ENCODE measurements at regions not wholly inside any gene's neighbourhood (a gene's known extent, or its start where the extent isn't known, plus 50 kb on each side); places are given as distances from the start of the nearest gene placed in this dataset.
"Not testable (repeated sequence)": the region's sequence is repeated elsewhere in the genome, so short reads cannot be mapped to it uniquely, and the experiment has no call there.

GRCh38 chr7:13115855-13116254, 428.4 kb downstream of the ARL4A start:
- TF ChIP-seq BHLHE40 (IDR thresholded peaks at IDR 0.05; ENCODE audit: borderline replicate concordance), result no peak
- no peak for TF ChIP-seq FOXK2 (IDR thresholded peaks at IDR 0.05)
- DNase-seq (ENCODE audit: extremely low spot score), result no peak
- CTCF ChIA-PET, result no interaction called here
- POLR2A ChIA-PET, result interaction anchor here (1.5 kb wide), 1 partner anchor 428 kb away, joined by 5 read pairs; the partner anchor contains the start of gene ARL4A

- ChIA-PET POLR2A (no interaction called here), CTCF (interaction anchor here (1.7 kb wide), 1 partner anchor 430 kb away, joined by 8 read pairs; the partner anchor contains the start of gene ARL4A)
- no peak for TF ChIP-seq CTBP1 (IDR thresholded peaks at IDR 0.05; ENCODE audit: borderline replicate concordance)
- TF ChIP-seq L3MBTL2 (conservative IDR thresholded peaks at IDR 0.05), result no peak
- peak; percentile 8 for DNase-seq (ENCODE audit: extremely low spot score)
These were observed 429.7 kb downstream of the ARL4A start for GRCh38 chr7:13117103-13117502.

- TF ChIP-seq ZNF384 (IDR thresholded peaks at IDR 0.05) (no peak), PKNOX1 (IDR thresholded peaks at IDR 0.05) (no peak), L3MBTL2 (conservative IDR thresholded peaks at IDR 0.05) (no peak), CTBP1 (IDR thresholded peaks at IDR 0.05; ENCODE audit: borderline replicate concordance) (no peak), FOXA1 (IDR thresholded peaks at IDR 0.05) (no peak), SUZ12 (IDR thresholded peaks at IDR 0.05) (no peak), TARDBP (IDR thresholded peaks at IDR 0.05) (no peak), HDGF (IDR thresholded peaks at IDR 0.05; ENCODE audit: borderline replicate concordance) (no peak), FOXK2 (IDR thresholded peaks at IDR 0.05) (no peak), ELF4 (IDR thresholded peaks at IDR 0.05) (no peak), FOXM1 (IDR thresholded peaks at IDR 0.05; ENCODE audit: borderline replicate concordance) (no peak), SP1 (IDR thresholded peaks at IDR 0.05) (no peak), ARNT (IDR thresholded peaks at IDR 0.05) (no peak), LEF1 (IDR thresholded peaks at IDR 0.05; ENCODE audit: borderline replicate concordance) (no peak), NFRKB (IDR thresholded peaks at IDR 0.05) (no peak)
- CTCF ChIA-PET, result interaction anchor here (1.7 kb wide), 1 partner anchor 431 kb away, joined by 8 read pairs; the partner anchor contains the start of gene ARL4A
These were observed 430.2 kb downstream of the ARL4A start for GRCh38 chr7:13117592-13117991.

GRCh38 chr7:13124629-13125028, 437.2 kb downstream of the ARL4A start:
- DNase-seq (ENCODE audit: extremely low spot score); POLR2A ChIA-PET; CTCF ChIA-PET: not testable (repeated sequence)

More at GRCh38 chr7:13117592-13117991, 430.2 kb downstream of the ARL4A start:
- no peak for DNase-seq (ENCODE audit: extremely low spot score)
- POLR2A ChIA-PET, result no interaction called here

- no peak for TF ChIP-seq TARDBP (IDR thresholded peaks at IDR 0.05)
- no peak for TF ChIP-seq HDGF (IDR thresholded peaks at IDR 0.05; ENCODE audit: borderline replicate concordance)
- TF ChIP-seq FOXA1 (IDR thresholded peaks at IDR 0.05), result no peak
- no peak for TF ChIP-seq FOXK2 (IDR thresholded peaks at IDR 0.05)
- TF ChIP-seq L3MBTL2 (conservative IDR thresholded peaks at IDR 0.05), result no peak
- no peak for TF ChIP-seq PKNOX1 (IDR thresholded peaks at IDR 0.05)
- TF ChIP-seq ARNT (IDR thresholded peaks at IDR 0.05), result no peak
- ChIA-PET CTCF (no interaction called here), POLR2A (no interaction called here)
- no peak for DNase-seq (ENCODE audit: extremely low spot score)
These were observed 438.9 kb downstream of the ARL4A start for GRCh38 chr7:13126347-13126746.

- CTCF ChIA-PET, result no interaction called here
- DNase-seq (ENCODE audit: extremely low spot score), result no peak
- TF ChIP-seq L3MBTL2 (conservative IDR thresholded peaks at IDR 0.05) (no peak), CTBP1 (IDR thresholded peaks at IDR 0.05; ENCODE audit: borderline replicate concordance) (no peak)
- POLR2A ChIA-PET, result no interaction called here
These were observed 442.9 kb downstream of the ARL4A start for GRCh38 chr7:13130321-13130720.

- DNase-seq (ENCODE audit: extremely low spot score); CTCF ChIA-PET; POLR2A ChIA-PET: not testable (repeated sequence)
These were observed 443.5 kb downstream of the ARL4A start for GRCh38 chr7:13130906-13131305.

- POLR2A ChIA-PET, result no interaction called here
These were observed 444.9 kb downstream of the ARL4A start for GRCh38 chr7:13132314-13132713.

GRCh38 chr7:13136345-13136744, 448.9 kb downstream of the ARL4A start:
- DNase-seq (ENCODE audit: extremely low spot score); CTCF ChIA-PET; POLR2A ChIA-PET: not testable (repeated sequence)

More at GRCh38 chr7:13132314-13132713, 444.9 kb downstream of the ARL4A start:
- CTCF ChIA-PET, result no interaction called here
- TF ChIP-seq NFRKB (IDR thresholded peaks at IDR 0.05) (no peak), FOXM1 (IDR thresholded peaks at IDR 0.05; ENCODE audit: borderline replicate concordance) (no peak), HDGF (IDR thresholded peaks at IDR 0.05; ENCODE audit: borderline replicate concordance) (no peak), SP1 (IDR thresholded peaks at IDR 0.05) (no peak), FOXK2 (IDR thresholded peaks at IDR 0.05) (no peak), ZNF384 (IDR thresholded peaks at IDR 0.05) (no peak), LEF1 (IDR thresholded peaks at IDR 0.05; ENCODE audit: borderline replicate concordance) (no peak), BHLHE40 (IDR thresholded peaks at IDR 0.05; ENCODE audit: borderline replicate concordance) (no peak), L3MBTL2 (conservative IDR thresholded peaks at IDR 0.05) (no peak), CTBP1 (IDR thresholded peaks at IDR 0.05; ENCODE audit: borderline replicate concordance) (no peak)
- no peak for DNase-seq (ENCODE audit: extremely low spot score)

Measured in HEK293T (cell line).